Urinary bladder (tissue), 3 donors: ENCODE measurements at regions not wholly inside any gene's neighbourhood (a gene's known extent, or its start where the extent isn't known, plus 50 kb on each side); places are given as distances from the start of the nearest gene placed in this dataset.

Source experiments
- DNase-seq: peaks from one replicate; pipeline ENCODE4 v3.0.0-alpha.2; 2015; ENCODE audit errors: extremely low spot score
- H3K27ac ChIP-seq: one replicate; pipeline ENCODE4 v1.5.1; 2013; ENCODE audit warnings: low read depth, mild to moderate bottlenecking, moderate library complexity
- H3K36me3 ChIP-seq: one replicate; pipeline ENCODE4 v1.6.1; 2013; ENCODE audit warnings: mild to moderate bottlenecking, moderate library complexity; ENCODE audit not compliant: insufficient read depth
- H3K4me1 ChIP-seq: one replicate; pipeline ENCODE4 v1.6.1; 2013; ENCODE audit warnings: mild to moderate bottlenecking, moderate library complexity; ENCODE audit not compliant: insufficient read depth
- H3K4me3 ChIP-seq: one replicate; pipeline ENCODE4 v1.5.1; 2013; ENCODE audit warnings: low read depth, low read length
- WGBS: extraction: QIAGEN DNeasy Blood & Tissue Kit; methylation state at CpG from one replicate; pipeline ENCODE4 v1.1.7; 2013; 5-methylcytosine and 5-hydroxymethylcytosine counted together
- donor health status: healthy with polysubstance abuse.
- donor health status: healthy.

DNA sequence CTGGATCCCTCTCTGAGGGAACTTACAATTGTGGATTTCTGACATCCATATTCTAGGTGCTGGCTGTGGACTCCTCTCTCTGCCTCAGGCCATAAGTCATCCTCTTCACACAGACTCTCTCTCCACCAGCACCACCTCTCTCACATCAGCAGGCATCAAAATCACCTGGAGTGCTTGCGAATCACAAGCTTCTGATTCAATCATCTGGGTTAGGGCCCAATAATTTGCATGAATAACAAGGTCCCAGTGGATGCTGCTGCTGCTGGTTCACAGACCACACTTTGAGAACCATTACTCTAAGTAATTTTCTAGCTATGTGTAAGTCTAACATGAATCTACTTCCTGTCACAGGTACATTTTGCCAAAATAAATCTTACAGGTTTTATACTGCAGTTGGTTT lies 214.9 kb downstream of the DSEL start:
- no peak overlapping the region for H3K4me3 ChIP-seq
- DNase-seq, result no peak
- H3K36me3 ChIP-seq, result no peaks in the 10 kb centered on the region
- H3K27ac ChIP-seq, result no peak overlapping the region
- H3K4me1 ChIP-seq, result no peaks in the 10 kb centered on the region
- 94% methylated on average over 1 of the region's 1 CpG for WGBS

- H3K36me3 ChIP-seq, result no peaks in the 10 kb centered on the region
- H3K27ac ChIP-seq, result no peak overlapping the region
- H3K4me1 ChIP-seq, result no peaks in the 10 kb centered on the region
- 96% methylated on average over 4 of the region's 4 CpGs for WGBS
- DNase-seq, result no peak
- H3K4me3 ChIP-seq, result no peak overlapping the region
Measured at GRCh38 chr18:67300498-67300897, 216.0 kb downstream of the DSEL start.

- no peak for DNase-seq
- H3K27ac ChIP-seq, result no peak overlapping the region
- H3K4me3 ChIP-seq, result no peak overlapping the region
- WGBS, result 75% methylated on average over 3 of the region's 3 CpGs
- no peaks in the 10 kb centered on the region for H3K36me3 ChIP-seq
- H3K4me1 ChIP-seq, result no peaks in the 10 kb centered on the region
Measured at GRCh38 chr18:67292814-67293213, 223.7 kb downstream of the DSEL start.

- WGBS, result 90% methylated on average over 4 of the region's 4 CpGs
- no peak for DNase-seq
- H3K4me3 ChIP-seq, result no peak overlapping the region
Measured at GRCh38 chr18:67290421-67290820, 226.1 kb downstream of the DSEL start.

DNA sequence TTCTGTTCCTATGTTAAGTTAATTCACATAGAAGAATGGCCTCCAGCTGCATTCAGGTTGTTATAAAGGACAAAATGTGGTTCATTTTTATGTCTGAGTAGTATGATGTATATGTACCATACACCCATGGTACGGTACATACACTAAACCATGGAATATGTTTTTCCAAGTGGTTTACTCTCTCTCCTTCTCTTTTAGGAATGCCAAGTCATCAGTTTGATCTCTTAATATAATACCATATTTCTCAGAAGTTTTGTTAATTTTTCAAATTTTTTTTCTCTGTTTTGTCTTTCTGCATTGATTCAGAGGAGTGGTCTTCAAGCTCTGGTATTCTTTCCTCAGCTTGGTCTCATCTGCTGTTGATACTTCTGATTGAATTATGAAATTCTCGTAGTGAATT lies 230.9 kb downstream of the DSEL start:
- Histone ChIP-seq H3K4me1 (no peaks in the 10 kb centered on the region), H3K4me3 (no peak overlapping the region), H3K27ac (no peak overlapping the region), H3K36me3 (no peaks in the 10 kb centered on the region)
- DNase-seq, result no peak
- WGBS, result 93% methylated on average over 2 of the region's 2 CpGs

More at GRCh38 chr18:67290421-67290820, 226.1 kb downstream of the DSEL start:
- Histone ChIP-seq H3K36me3 (no peaks in the 10 kb centered on the region), H3K27ac (no peak overlapping the region), H3K4me1 (no peaks in the 10 kb centered on the region)

- H3K4me1 ChIP-seq, result no peaks in the 10 kb centered on the region
- H3K27ac ChIP-seq, result no peak overlapping the region
- no peak overlapping the region for H3K4me3 ChIP-seq
- no peaks in the 10 kb centered on the region for H3K36me3 ChIP-seq
- DNase-seq, result no peak
Measured at GRCh38 chr18:67282796-67283195, 233.7 kb downstream of the DSEL start.

DNA sequence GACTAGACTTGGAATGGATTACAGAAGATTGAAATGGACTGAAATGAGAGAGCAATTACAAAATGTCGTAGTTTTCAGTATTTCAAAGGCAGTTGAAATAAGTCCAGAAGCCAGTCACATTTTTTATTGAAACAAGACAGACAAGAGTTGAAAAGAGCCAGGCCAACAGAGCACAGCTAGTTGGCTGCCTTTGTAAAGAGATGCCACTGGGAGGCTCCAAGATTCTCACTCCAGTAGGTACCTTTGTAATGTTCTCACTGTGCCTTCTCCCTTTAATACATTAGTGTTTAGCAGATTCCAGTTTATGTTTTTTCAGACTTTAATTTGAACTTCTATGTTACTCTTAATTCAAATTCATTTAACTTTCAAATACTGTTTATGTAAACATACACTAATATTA lies 234.8 kb downstream of the DSEL start:
- Histone ChIP-seq H3K27ac (no peak overlapping the region), H3K4me1 (no peaks in the 10 kb centered on the region), H3K4me3 (no peak overlapping the region), H3K36me3 (no peaks in the 10 kb centered on the region)
- 75% methylated on average over 1 of the region's 1 CpG for WGBS
- DNase-seq, result no peak

DNA sequence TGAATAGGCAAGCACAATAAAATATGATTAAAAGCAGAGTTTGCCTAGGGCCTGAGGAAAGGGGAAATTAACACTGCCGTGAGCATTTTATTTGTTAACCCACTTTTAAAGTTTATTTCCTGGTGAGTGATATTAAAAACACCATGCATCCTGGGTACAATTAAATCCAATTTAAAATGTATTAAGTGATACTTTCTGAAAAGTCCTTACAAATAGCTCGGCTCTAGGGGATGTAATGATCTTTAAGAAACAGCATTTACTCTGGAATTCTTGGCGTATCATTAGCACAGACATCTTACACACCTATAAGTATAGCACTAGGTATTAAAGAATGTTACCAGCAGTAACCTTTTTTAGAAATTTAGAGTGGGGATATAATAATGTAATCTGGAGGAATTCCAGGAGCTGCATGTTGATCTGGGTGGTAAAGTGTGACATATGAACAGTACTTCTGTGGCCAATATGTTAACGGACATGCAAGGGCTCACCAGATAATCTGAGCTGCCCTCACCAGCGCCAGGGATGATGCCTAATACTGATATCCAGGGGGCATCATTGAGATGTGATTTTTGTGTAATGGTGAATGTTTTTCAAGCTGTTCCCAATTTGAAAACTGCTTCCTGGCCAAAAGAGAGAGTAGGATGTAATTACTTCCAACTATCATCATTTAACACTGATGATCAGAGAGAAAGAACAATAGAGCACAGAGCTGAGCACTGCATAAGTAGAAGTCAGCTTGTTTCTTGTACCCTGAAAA lies 235.9 kb downstream of the DSEL start:
- Histone ChIP-seq H3K27ac (no peak overlapping the region), H3K4me1 (no peaks in the 10 kb centered on the region), H3K36me3 (no peaks in the 10 kb centered on the region), H3K4me3 (no peak overlapping the region)
- DNase-seq, result no peak
- WGBS, result 72% methylated on average over 5 of the region's 5 CpGs

GRCh38 chr18:67279988-67280387 lies 236.5 kb downstream of the DSEL start:
- Histone ChIP-seq H3K4me1 (no peaks in the 10 kb centered on the region), H3K36me3 (no peaks in the 10 kb centered on the region), H3K27ac (no peak overlapping the region), H3K4me3 (no peak overlapping the region)
- no peak for DNase-seq
- WGBS, result 62% methylated on average over 3 of the region's 3 CpGs

- no peaks in the 10 kb centered on the region for H3K36me3 ChIP-seq
- no peak overlapping the region for H3K27ac ChIP-seq
- WGBS, result 92% methylated on average over 2 of the region's 2 CpGs
- H3K4me3 ChIP-seq, result no peak overlapping the region
- no peaks in the 10 kb centered on the region for H3K4me1 ChIP-seq
- DNase-seq, result no peak
Measured at GRCh38 chr18:67278984-67279383, 237.5 kb downstream of the DSEL start.

GRCh38 chr18:67276638-67277037 lies 239.9 kb downstream of the DSEL start:
- H3K4me1 ChIP-seq, result no peaks in the 10 kb centered on the region
- H3K36me3 ChIP-seq, result no peaks in the 10 kb centered on the region
- 69% methylated on average over 4 of the region's 4 CpGs for WGBS
- no peak overlapping the region for H3K4me3 ChIP-seq
- no peak for DNase-seq
- H3K27ac ChIP-seq, result no peak overlapping the region

GRCh38 chr18:67273288-67273687 lies 243.2 kb downstream of the DSEL start:
- no peaks in the 10 kb centered on the region for H3K36me3 ChIP-seq
- DNase-seq, result no peak
- no peak overlapping the region for H3K27ac ChIP-seq
- no peak overlapping the region for H3K4me3 ChIP-seq
- WGBS, result 81% methylated on average over 5 of the region's 5 CpGs
- no peaks in the 10 kb centered on the region for H3K4me1 ChIP-seq

DNA sequence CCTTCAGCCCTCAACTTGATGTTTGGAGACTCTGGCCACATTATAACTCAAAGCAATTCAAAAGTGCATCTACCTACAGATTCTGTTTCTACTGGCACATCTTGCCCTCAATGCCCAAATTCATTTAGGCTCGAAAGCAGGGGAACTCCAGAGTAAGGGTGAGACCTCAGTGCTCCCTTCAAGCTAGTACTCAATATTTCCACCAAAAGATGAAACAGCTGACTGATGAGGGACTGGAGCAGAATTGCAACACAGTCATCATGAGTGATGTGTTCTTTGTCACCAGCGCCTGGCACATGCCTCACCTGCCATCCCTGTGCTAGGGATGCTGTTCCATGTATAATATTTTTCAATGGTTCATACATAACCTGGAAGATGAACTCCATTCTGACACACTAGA lies 247.3 kb downstream of the DSEL start:
- Histone ChIP-seq H3K4me1 (no peaks in the 10 kb centered on the region), H3K36me3 (no peaks in the 10 kb centered on the region), H3K4me3 (no peak overlapping the region), H3K27ac (no peak overlapping the region)
- DNase-seq, result no peak
- WGBS, result 86% methylated on average over 2 of the region's 2 CpGs

- no peak overlapping the region for H3K27ac ChIP-seq
- H3K36me3 ChIP-seq, result no peaks in the 10 kb centered on the region
- WGBS, result 89% methylated on average over 3 of the region's 3 CpGs
- no peak overlapping the region for H3K4me3 ChIP-seq
- no peaks in the 10 kb centered on the region for H3K4me1 ChIP-seq
- DNase-seq, result no peak
Measured at GRCh38 chr18:67268530-67268929, 248.0 kb downstream of the DSEL start.
